ENCODE measurements at regions not wholly inside any gene's neighbourhood (a gene's known extent, or its start where the extent isn't known, plus 50 kb on each side); places are given as distances from the start of the nearest gene placed in this dataset.
"Not testable (repeated sequence)": the region's sequence is repeated elsewhere in the genome, so short reads cannot be mapped to it uniquely, and the experiment has no call there.

DNA sequence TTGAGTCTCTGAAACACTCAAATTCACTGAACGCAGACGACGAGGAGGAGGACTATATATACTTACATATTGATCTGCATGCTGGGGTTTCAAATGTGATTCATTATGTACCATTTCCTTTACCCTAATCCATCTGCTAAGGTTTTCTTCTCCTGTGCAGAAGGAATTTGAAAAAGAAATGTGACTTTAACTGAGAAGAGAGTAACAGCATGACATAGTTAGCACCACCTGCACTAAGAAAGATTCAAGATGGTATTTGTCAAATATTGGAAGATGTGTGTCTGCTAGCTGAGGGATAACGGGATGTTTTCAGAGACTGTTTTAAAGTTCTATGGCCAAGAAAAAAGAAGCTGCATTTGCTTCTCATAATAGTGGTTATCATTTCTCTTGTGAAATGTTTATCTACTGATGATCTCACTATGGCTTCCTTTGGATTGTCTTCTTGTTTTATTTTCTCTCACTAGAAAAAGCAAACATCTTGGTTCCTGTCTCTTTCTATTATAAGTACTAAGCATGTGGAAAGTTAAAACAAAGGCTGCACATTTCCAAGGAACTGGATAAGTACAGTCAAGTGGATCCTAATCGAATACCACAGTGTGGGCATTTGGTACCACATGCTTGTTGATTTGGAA lies 89.8 kb upstream of the TLE4 start:
- no peak for DNase-seq

DNA sequence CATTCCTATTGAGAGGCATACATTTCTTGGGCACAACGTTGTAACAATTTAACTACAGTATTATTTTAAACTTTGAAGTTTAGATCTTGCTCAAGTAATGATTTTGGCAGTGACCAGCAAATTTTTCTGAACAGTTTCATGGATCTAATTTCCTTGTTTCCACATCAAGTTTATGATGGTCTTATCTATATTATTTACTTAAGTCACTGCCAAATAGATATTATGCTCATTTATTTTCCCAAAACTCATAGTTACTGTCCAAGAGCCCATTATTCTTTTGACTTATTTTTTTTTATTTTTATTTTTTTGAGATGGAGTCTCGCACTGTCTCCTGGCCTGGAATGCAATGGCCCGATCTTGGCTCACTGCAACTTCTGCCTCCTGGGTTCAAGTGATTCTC lies 86.5 kb upstream of the TLE4 start:
- DNase-seq, result no peak

DNA sequence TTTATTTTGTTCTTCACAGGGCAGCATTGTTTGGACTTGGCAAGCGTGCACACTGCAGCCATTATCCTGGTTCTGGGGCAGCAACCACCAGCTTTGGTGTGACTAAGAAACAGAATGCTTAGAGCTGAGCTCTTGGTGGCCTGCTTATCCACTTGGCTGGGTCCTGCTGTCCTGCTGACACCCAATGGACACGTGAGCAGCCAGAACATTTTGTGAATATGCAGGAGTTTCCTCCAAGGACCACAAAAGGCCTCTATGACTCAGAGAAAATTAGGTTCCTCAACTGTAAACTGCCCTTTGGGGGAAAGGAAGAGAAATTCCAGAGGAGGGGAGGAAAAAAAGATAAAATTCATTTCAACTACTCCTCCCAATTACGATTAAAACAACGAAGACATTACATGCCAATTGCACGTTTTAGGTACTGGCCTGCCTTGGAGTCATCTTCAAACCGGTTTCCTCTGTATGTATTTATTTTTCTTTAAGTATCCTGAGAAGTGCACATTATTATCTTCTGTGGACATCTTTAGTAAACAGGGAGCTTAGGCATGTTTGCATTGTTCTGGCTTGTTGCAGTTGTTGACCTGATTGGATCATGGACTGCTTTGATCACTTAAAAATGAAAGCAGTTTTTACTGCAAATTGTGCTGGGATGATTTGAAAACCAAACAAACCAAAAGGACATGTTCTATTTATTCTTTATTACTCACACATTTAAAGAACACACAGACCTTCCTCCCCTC lies 82.3 kb upstream of the TLE4 start:
- no peak for DNase-seq

DNA sequence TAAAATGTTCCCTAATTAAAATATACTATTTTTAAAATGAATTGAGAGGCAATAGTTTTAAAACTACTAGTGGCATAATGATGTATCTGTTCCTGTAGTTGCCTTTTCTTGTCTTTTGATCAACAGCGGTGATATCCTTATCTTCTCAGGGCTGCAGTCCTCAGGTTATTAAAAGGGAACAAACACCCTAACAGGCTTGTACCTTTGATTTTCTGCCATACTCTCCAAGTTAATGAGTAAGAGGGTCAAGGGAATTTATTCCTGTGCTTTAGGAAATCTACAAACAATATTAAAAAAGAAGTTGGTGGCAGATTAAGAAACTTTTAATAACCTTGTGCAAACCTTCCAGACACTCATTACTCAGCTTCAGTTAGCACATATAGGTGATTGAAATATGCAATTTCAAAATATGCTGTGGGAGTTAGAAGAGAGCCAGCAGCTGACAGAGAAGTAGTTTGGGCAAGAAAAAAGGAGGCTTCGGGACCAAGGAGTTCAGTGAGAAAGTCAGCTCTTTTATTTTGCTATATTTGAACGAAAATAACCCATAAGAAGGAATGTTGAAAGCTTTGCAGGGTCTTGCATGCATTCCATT lies 81.0 kb upstream of the TLE4 start:
- no peak for DNase-seq

DNA sequence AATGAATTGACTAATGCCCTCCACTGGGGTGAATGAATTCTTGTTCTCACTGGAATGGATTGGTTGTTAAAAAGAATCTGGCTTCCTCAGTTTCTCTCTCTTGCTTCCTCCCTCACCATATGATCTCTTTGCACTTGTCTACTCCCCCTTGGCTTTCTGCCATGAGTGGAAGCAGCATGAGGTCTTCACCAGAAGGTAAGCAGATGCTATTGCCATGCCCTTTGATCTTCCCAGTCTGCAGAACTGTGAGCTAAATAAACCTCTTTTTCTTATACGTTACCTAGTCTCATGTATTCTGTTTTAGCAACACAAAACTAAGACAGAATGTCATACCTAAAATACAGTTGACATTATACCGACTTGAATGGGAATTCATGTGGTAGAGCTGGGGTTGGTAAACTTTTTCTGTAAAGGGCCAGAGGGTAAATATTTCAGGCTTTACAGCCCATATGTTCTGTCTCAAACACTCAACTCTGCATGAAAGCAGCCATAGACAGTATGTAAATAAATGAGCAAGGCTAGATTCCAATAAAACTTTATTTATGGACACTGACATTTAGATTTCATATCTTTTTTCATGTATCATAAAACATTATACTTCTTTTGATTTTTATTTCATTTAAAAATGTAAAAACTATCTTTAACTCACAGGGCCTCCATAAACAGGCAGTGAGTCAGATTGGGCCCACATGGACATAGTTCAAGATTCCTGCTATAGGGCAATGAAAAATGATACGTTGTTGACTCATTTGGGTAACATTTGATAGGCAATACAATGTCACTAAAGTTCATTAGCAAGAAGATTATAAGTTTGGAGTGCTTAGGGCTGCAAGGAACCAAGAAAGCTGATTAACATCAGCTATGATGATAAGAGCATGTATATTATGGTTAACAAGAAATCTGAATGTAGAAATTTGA lies 79.4 kb upstream of the TLE4 start:
- DNase-seq, result no peak

DNA sequence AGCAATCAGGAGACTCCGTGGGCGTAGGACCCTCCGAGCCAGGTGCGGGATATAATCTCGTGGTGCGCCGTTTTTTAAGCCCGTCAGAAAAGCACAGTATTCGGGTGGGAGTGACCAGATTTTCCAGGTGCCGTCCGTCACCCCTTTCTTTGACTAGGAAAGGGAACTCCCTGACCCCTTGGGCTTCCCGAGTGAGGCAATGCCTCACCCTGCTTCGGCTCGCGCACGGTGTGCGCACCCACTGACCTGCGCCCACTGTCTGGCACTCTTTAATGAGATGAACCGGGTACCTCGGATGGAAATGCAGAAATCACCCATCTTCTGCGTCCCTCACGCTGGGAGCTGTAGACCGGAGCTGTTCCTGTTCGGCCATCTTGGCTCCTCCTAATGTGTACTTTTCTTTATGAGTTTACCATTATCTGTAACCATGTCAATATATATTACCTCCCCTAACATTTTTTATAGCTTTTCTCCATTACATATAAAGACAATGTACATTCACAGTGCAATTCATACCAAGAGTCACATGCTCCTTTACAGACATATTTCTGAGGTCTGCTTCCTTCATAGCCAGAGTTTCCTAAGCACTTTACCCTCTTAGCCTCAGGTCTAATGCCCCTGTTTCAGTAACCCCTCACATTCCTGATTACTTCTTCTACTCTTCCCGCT lies 71.4 kb upstream of the TLE4 start:
- not testable (repeated sequence) for DNase-seq

DNA sequence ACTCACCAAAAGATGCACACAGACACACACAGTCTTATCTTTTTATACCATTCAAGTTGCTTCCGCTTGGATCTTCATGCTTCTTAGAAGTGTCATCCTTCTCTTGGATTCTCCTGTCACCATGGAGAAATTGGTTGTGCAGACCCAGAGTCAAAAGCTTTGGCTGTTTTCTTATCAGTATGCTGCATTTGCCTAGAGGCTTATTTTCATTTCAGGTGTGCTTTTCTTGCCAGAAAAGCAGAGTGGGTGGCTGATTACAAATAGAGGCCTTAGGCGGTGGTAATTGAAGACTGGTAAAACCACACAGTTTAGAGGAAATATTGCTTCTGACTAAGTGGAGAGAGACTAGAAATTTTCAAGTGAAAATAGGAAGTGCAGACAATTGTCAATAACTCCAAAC lies 70.2 kb upstream of the TLE4 start:
- no peak for DNase-seq

DNA sequence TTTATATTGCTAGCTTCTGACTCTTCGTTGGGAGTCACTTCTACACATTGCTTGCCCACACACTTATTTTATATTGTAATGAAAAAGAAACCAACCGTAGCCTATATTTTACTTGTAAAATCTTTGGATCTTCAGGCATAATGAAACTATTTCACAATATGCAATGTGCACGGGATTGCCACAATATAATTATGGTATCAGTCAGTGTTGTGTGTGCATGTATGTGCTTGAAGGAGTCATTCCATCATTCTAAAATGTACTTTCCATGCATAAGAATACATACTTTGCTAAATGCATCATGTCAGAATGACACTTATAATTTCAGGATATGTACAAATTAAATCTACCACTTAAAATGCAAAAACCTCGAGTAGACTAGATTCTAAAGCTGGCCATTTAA lies 64.0 kb upstream of the TLE4 start:
- DNase-seq, result no peak

DNA sequence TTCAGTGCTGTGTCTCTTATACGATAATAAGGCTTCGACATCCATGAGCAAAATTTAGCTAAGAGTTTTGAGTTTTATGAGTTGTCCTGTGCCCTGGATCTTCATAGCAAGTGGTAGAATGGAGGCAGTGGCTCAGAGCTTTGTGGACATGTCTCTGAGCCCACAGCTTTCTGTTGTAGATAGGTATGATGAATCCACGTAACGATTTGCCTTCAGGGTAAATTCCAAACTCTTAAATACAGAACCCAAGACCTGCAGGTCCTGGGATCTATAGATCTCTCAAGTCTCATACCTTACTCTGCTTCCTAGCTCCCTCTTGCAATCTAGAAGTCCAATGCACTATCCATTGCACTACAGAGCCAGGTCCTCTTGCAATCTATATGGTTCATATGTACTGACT lies 59.5 kb upstream of the TLE4 start:
- DNase-seq, result no peak
